Subcutaneous abdominal adipose tissue (tissue), 5 donors: ENCODE measurements at regions not wholly inside any gene's neighbourhood (a gene's known extent, or its start where the extent isn't known, plus 50 kb on each side); places are given as distances from the start of the nearest gene placed in this dataset.
"Not testable (repeated sequence)": the region's sequence is repeated elsewhere in the genome, so short reads cannot be mapped to it uniquely, and the experiment has no call there.

Experiments
- H3K27ac ChIP-seq: one replicate; pipeline ENCODE4 v1.7.0; 2013; ENCODE audit warnings: low read depth, mild to moderate bottlenecking, inconsistent platforms, low read length, moderate library complexity
- H3K27me3 ChIP-seq, 5 donors: one replicate each; pipeline ENCODE4 v1.7.0; 2013; ENCODE audit warnings: low read length in 5 of 5, inconsistent platforms in 1 of 5; ENCODE audit not compliant: control insufficient read depth in 5 of 5, insufficient read depth in 4 of 5
- H3K36me3 ChIP-seq, 5 donors: one replicate each; pipeline ENCODE4 v1.7.0; 2013; ENCODE audit warnings: low read length in 5 of 5; ENCODE audit not compliant: control insufficient read depth in 5 of 5, insufficient read depth in 5 of 5
- H3K4me1 ChIP-seq, 5 donors: one replicate each; pipeline ENCODE4 v1.7.0; 2013; ENCODE audit warnings: low read length in 5 of 5, mild to moderate bottlenecking in 3 of 5, moderate library complexity in 1 of 5; ENCODE audit not compliant: control insufficient read depth in 5 of 5, insufficient read depth in 5 of 5
- H3K4me3 ChIP-seq, 5 donors: one replicate each; pipeline ENCODE4 v1.7.0; 2013; ENCODE audit warnings: low read length in 5 of 5, low read depth in 1 of 5
- H3K9ac ChIP-seq, 5 donors: one replicate each; pipeline ENCODE4 v1.7.0; 2013; ENCODE audit warnings: low read length in 5 of 5, mild to moderate bottlenecking in 4 of 5, moderate library complexity in 3 of 5
- H3K9me3 ChIP-seq, 5 donors: one replicate each; pipeline ENCODE4 v1.7.0; 2013; ENCODE audit warnings: low read length in 5 of 5; ENCODE audit not compliant: control insufficient read depth in 5 of 5
- donor health status: healthy.
- donor health status: healthy.
- donor health status: healthy.
- donor health status: healthy.
- donor health status: healthy.

GRCh38 chr14:101669629-101670028, 91.9 kb upstream of the PPP2R5C start:
- H3K27me3 ChIP-seq: peaks cover 0 to 10% (median 5%) of the 10 kb centered on the region in 5 donors
- H3K9me3 ChIP-seq: peaks cover 0 to 14% (median 8%) of the 10 kb centered on the region in 5 donors
- H3K4me1 ChIP-seq: no peaks in the 10 kb centered on the region
- no peak overlapping the region for H3K27ac ChIP-seq
- no peaks in the 10 kb centered on the region for H3K36me3 ChIP-seq
- H3K4me3 ChIP-seq: no peak overlapping the region
- no peak overlapping the region for H3K9ac ChIP-seq

- Histone ChIP-seq H3K27ac (no peak overlapping the region), H3K9ac (no peak overlapping the region), H3K36me3 (no peaks in the 10 kb centered on the region), H3K27me3 (no peaks in the 10 kb centered on the region), H3K4me1 (no peaks in the 10 kb centered on the region), H3K4me3 (no peak overlapping the region), H3K9me3 (peaks cover 0 to 14% (median 6%) of the 10 kb centered on the region in 5 donors)
These were observed 87.6 kb upstream of the PPP2R5C start for GRCh38 chr14:101673873-101674272.

DNA sequence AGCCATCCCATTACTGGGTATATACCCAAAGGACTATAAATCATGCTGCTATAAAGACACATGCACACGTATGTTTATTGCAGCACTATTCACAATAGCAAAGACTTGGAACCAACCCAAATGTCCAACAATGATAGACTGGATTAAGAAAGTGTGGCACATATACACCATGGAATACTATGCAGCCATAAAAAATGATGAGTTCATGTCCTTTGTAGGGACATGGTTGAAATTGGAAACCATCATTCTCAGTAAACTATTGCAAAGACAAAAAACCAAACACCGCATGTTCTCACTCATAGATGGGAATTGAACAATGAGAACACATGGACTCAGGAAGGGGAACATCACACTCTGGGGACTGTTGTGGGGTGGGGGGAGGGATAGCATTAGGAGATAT, 85.7 kb upstream of the PPP2R5C start:
- not testable (repeated sequence) for H3K9me3 ChIP-seq, H3K27ac ChIP-seq

GRCh38 chr14:101677912-101678327, 83.6 kb upstream of the PPP2R5C start:
- not testable (repeated sequence) for H3K4me1 ChIP-seq, H3K9me3 ChIP-seq, H3K27me3 ChIP-seq, H3K9ac ChIP-seq, H3K36me3 ChIP-seq, H3K27ac ChIP-seq, H3K4me3 ChIP-seq

More for the DNA sequence above, 85.7 kb upstream of the PPP2R5C start:
- H3K9ac ChIP-seq, H3K4me3 ChIP-seq, H3K27me3 ChIP-seq, H3K4me1 ChIP-seq, H3K36me3 ChIP-seq: not testable (repeated sequence)

- Histone ChIP-seq H3K27ac (no peak overlapping the region), H3K4me1 (no peaks in the 10 kb centered on the region), H3K36me3 (no peaks in the 10 kb centered on the region), H3K9me3 (no peaks in the 10 kb centered on the region), H3K4me3 (no peak overlapping the region), H3K27me3 (peaks cover 0 to 3% (median 0%) of the 10 kb centered on the region in 5 donors), H3K9ac (no peak overlapping the region)
These were observed 79.7 kb upstream of the PPP2R5C start for GRCh38 chr14:101681795-101682194.

GRCh38 chr14:101683365-101683764, 78.1 kb upstream of the PPP2R5C start:
- no peak overlapping the region for H3K4me3 ChIP-seq
- no peaks in the 10 kb centered on the region for H3K9me3 ChIP-seq
- no peak overlapping the region for H3K9ac ChIP-seq
- no peaks in the 10 kb centered on the region for H3K4me1 ChIP-seq
- H3K36me3 ChIP-seq: no peaks in the 10 kb centered on the region
- peaks cover 0 to 5% (median 2%) of the 10 kb centered on the region in 5 donors for H3K27me3 ChIP-seq
- no peak overlapping the region for H3K27ac ChIP-seq

- Histone ChIP-seq H3K9ac (no peak overlapping the region), H3K4me3 (no peak overlapping the region), H3K4me1 (no peaks in the 10 kb centered on the region), H3K9me3 (no peaks in the 10 kb centered on the region), H3K27ac (no peak overlapping the region), H3K27me3 (peaks cover 0 to 5% (median 2%) of the 10 kb centered on the region in 5 donors), H3K36me3 (no peaks in the 10 kb centered on the region)
These were observed 73.6 kb upstream of the PPP2R5C start for GRCh38 chr14:101687756-101688546.

DNA sequence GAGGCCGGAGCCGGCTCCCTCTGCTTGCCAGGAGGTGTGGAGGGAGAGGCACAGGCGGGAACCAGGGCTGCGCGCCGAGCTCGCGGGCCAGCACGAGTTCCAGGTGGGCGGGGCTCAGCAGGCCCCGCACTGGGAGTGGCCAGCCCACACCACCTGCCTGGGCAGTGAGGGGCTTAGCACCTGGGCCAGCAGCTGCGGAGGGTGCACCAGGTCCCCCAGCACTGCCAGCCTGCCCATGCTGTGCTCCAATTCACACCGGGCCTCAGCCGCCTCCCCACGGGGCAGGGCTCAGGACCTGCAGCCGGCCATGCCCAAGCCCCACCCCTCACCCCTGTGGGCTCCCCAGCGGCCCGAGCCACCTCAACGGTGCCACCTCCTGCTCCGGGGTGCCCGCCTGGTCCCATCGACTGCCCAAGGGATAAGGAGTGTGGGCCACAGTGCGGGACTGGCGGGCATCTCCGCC, 72.4 kb upstream of the PPP2R5C start:
- Histone ChIP-seq H3K4me3 (no peak overlapping the region), H3K9ac (no peak overlapping the region), H3K9me3 (no peaks in the 10 kb centered on the region), H3K27ac (no peak overlapping the region), H3K36me3 (no peaks in the 10 kb centered on the region), H3K27me3 (peaks cover 0 to 2% (median 0%) of the 10 kb centered on the region in 5 donors), H3K4me1 (no peaks in the 10 kb centered on the region)

DNA sequence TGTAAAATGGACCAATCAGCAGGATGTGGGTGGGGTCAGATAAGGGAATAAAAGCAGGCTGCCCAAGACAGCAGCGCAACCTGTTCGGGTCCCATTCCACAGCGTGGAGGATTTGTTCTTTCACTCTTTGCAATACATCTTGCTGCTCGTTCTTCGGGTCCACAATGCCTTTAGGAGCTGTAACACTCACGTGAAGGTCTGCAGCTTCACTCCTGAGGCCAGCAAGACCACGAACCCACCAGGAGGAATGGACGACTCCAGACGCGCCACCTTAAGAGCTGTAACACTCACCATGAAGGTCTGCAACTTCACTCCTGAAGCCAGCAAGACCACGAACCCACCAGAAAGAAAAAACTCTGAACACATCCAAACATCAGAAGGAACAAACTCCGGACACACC, 71.5 kb upstream of the PPP2R5C start:
- H3K27ac ChIP-seq, H3K36me3 ChIP-seq, H3K27me3 ChIP-seq, H3K4me3 ChIP-seq, H3K4me1 ChIP-seq, H3K9ac ChIP-seq, H3K9me3 ChIP-seq: not testable (repeated sequence)

DNA sequence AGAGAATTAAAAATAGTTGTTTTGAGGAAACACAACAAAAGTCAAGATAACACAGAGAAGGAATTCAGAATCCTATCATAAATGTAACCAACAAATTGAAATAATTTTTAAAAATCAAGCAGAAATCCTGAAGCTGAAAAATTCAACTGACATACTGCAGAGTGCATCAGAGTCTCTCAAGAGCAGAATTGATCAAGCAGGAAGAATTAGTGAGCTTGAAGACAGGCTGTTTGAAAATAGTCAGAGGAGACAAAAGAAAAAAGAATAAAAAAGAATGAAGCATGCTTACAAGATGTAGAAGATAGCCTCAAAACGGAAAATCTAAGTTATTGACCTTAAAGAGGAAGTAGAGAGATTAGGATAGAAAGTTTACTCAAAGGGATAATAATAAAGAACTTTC, 65.8 kb upstream of the PPP2R5C start:
- Histone ChIP-seq H3K4me3 (no peak overlapping the region), H3K36me3 (no peaks in the 10 kb centered on the region), H3K27ac (no peak overlapping the region), H3K27me3 (no peaks in the 10 kb centered on the region), H3K4me1 (no peaks in the 10 kb centered on the region), H3K9ac (no peak overlapping the region), H3K9me3 (peaks cover 0 to 4% (median 0%) of the 10 kb centered on the region in 5 donors)
